ENCODE measurements at regions not wholly inside any gene's neighbourhood (a gene's known extent, or its start where the extent isn't known, plus 50 kb on each side); places are given as distances from the start of the nearest gene placed in this dataset.

GRCh38 chr1:95924684-95925083 is 690.7 kb downstream of the RWDD3 start:
- no peak overlapping the region for H3K4me3 ChIP-seq
- H3K27me3 ChIP-seq, result no peaks in the 10 kb centered on the region
- intact Hi-C loops (cut with DNase I), result no loop called here
- TF ChIP-seq POLR2A (IDR thresholded peaks at IDR 0.05) (no peak), CTCF (IDR thresholded peaks at IDR 0.05) (no peak)
- ATAC-seq (no peak), DNase-seq (no peak)
- no peaks in the 10 kb centered on the region for H3K9me3 ChIP-seq
- H3K36me3 ChIP-seq (replicated peaks in 1 of 2; ENCODE audit: insufficient read depth in 1 of 2, low read depth in 2 of 2), result no peaks in the 10 kb centered on the region
- no peaks in the 10 kb centered on the region for H3K4me1 ChIP-seq
- no peak overlapping the region for H3K27ac ChIP-seq
- 72 to 79% methylated on average over 4 of the region's 4 CpGs for WGBS, 2 donors

GRCh38 chr1:95926331-95926730 is 692.3 kb downstream of the RWDD3 start:
- H3K27ac ChIP-seq, result no peak overlapping the region
- no peaks in the 10 kb centered on the region for H3K36me3 ChIP-seq (replicated peaks in 1 of 2; ENCODE audit: insufficient read depth in 1 of 2, low read depth in 2 of 2)
- WGBS, 2 donors, result 20 to 29% methylated on average over 1 of the region's 1 CpG
- no peak overlapping the region for H3K4me3 ChIP-seq
- H3K4me1 ChIP-seq, result no peaks in the 10 kb centered on the region
- TF ChIP-seq POLR2A (IDR thresholded peaks at IDR 0.05), result no peak
- no peak for TF ChIP-seq CTCF (IDR thresholded peaks at IDR 0.05)
- H3K27me3 ChIP-seq, result no peaks in the 10 kb centered on the region
- intact Hi-C loops (cut with DNase I), result no loop called here
- DNase-seq, result no peak
- no peaks in the 10 kb centered on the region for H3K9me3 ChIP-seq
- no peak for ATAC-seq

- DNase-seq (no peak), ATAC-seq (no peak)
- H3K4me1 ChIP-seq, result no peaks in the 10 kb centered on the region
- no peak for TF ChIP-seq CTCF (IDR thresholded peaks at IDR 0.05)
- no peak for TF ChIP-seq POLR2A (IDR thresholded peaks at IDR 0.05)
- H3K27me3 ChIP-seq, result no peaks in the 10 kb centered on the region
- no peak overlapping the region for H3K4me3 ChIP-seq
- H3K27ac ChIP-seq, result no peak overlapping the region
- H3K36me3 ChIP-seq (replicated peaks in 1 of 2; ENCODE audit: insufficient read depth in 1 of 2, low read depth in 2 of 2), result no peaks in the 10 kb centered on the region
- 67 to 82% methylated on average over 3 of the region's 3 CpGs for WGBS, 2 donors
- no peaks in the 10 kb centered on the region for H3K9me3 ChIP-seq
- intact Hi-C loops (cut with DNase I), result no loop called here
Observed at GRCh38 chr1:95927061-95927460, 693.1 kb downstream of the RWDD3 start.

GRCh38 chr1:95935719-95936118 is 701.7 kb downstream of the RWDD3 start:
- 25 to 33% methylated on average over 1 of the region's 1 CpG for WGBS, 2 donors
- DNase-seq (no peak), ATAC-seq (no peak)
- H3K9me3 ChIP-seq, result no peaks in the 10 kb centered on the region
- no peak overlapping the region for H3K4me3 ChIP-seq
- H3K27me3 ChIP-seq, result no peaks in the 10 kb centered on the region
- H3K27ac ChIP-seq, result no peak overlapping the region
- intact Hi-C loops (cut with DNase I), result no loop called here
- H3K36me3 ChIP-seq (replicated peaks in 1 of 2; ENCODE audit: insufficient read depth in 1 of 2, low read depth in 2 of 2), result no peaks in the 10 kb centered on the region
- TF ChIP-seq POLR2A (IDR thresholded peaks at IDR 0.05) (no peak), CTCF (IDR thresholded peaks at IDR 0.05) (no peak)
- no peaks in the 10 kb centered on the region for H3K4me1 ChIP-seq

GRCh38 chr1:95941121-95941798 is 707.2 kb downstream of the RWDD3 start:
- Histone ChIP-seq H3K4me1 (no peaks in the 10 kb centered on the region), H3K27me3 (no peaks in the 10 kb centered on the region), H3K27ac (no peak overlapping the region), H3K4me3 (no peak overlapping the region), H3K36me3 (replicated peaks in 1 of 2; ENCODE audit: insufficient read depth in 1 of 2, low read depth in 2 of 2) (no peaks in the 10 kb centered on the region), H3K9me3 (no peaks in the 10 kb centered on the region)
- no peak for DNase-seq
- intact Hi-C loops (cut with DNase I), result no loop called here
- WGBS, 2 donors, result 27 to 37% methylated on average over 3 of the region's 3 CpGs
- ATAC-seq, result no peak
- no peak for TF ChIP-seq POLR2A (IDR thresholded peaks at IDR 0.05)
- TF ChIP-seq CTCF (IDR thresholded peaks at IDR 0.05), result no peak
